Aorta (tissue), 5 donors: ENCODE measurements at regions not wholly inside any gene's neighbourhood (a gene's known extent, or its start where the extent isn't known, plus 50 kb on each side); places are given as distances from the start of the nearest gene placed in this dataset.

Experiments
- ATAC-seq: fragments of 200-7000 bp; cut with Tn5 transposase; one replicate; pipeline ENCODE4 v1.9.1; 2022; ENCODE audit warnings: moderate library complexity; ENCODE audit not compliant: low FRiP score
- DNase-seq, 2 donors: peaks; one replicate each; pipeline ENCODE4 v3.0.0-alpha.2; 2020
- H3K27ac ChIP-seq, 2 donors: one replicate each; pipeline ENCODE4 v1.5.1; 2013; ENCODE audit warnings: low read length in 2 of 2, mild to moderate bottlenecking in 2 of 2, moderate library complexity in 2 of 2, control low read depth in 1 of 2, inconsistent platforms in 1 of 2, low read depth in 1 of 2
- H3K27me3 ChIP-seq, 2 donors: one replicate each; pipeline ENCODE4 v1.6.1; 2013; ENCODE audit warnings: control low read depth in 1 of 2, low read length in 1 of 2, mild to moderate bottlenecking in 1 of 2, moderate library complexity in 1 of 2; ENCODE audit not compliant: insufficient read depth in 2 of 2, control insufficient read depth in 1 of 2
- H3K36me3 ChIP-seq, 2 donors: one replicate each; pipeline ENCODE4 v1.6.1; 2013; ENCODE audit warnings: control low read depth in 1 of 2, low read length in 1 of 2, mild to moderate bottlenecking in 1 of 2; ENCODE audit not compliant: insufficient read depth in 2 of 2, control insufficient read depth in 1 of 2
- H3K4me1 ChIP-seq, 2 donors: one replicate each; pipeline ENCODE4 v1.6.1; 2013; ENCODE audit warnings: low read length in 2 of 2, control low read depth in 1 of 2, mild to moderate bottlenecking in 1 of 2, moderate library complexity in 1 of 2; ENCODE audit not compliant: insufficient read depth in 2 of 2, control insufficient read depth in 1 of 2
- H3K4me3 ChIP-seq, 2 donors: one replicate each; pipeline ENCODE4 v1.5.1; 2013; ENCODE audit warnings: low read length in 2 of 2, control low read depth in 1 of 2, mild to moderate bottlenecking in 1 of 2
- H3K9me3 ChIP-seq: one replicate; pipeline ENCODE4 v1.6.1; 2013; ENCODE audit warnings: mild to moderate bottlenecking, low read length; ENCODE audit not compliant: control insufficient read depth
- WGBS, 2 donors: extraction: QIAGEN DNeasy Blood & Tissue Kit; methylation state at CpG; one replicate each; pipeline ENCODE4 v1.1.7; 2013; 5-methylcytosine and 5-hydroxymethylcytosine counted together
- intact Hi-C, 2 donors: fragments of 100-400 bp; cut with DNase I; formaldehyde crosslinking; loops; one replicate each; pipeline versions ENCODE4 v1.14.2 to v1.15.0; 2022
- donor health status: healthy with polysubstance abuse.
- donor health status: Bipolar disorder and iron deficiency.
- donor health status: DM: no; HTN: no; CAD: no.
- donor health status: DM: no; HTN: no; CAD: no.
- donor health status: DM: yes; HTN: yes; CAD: no.

DNA sequence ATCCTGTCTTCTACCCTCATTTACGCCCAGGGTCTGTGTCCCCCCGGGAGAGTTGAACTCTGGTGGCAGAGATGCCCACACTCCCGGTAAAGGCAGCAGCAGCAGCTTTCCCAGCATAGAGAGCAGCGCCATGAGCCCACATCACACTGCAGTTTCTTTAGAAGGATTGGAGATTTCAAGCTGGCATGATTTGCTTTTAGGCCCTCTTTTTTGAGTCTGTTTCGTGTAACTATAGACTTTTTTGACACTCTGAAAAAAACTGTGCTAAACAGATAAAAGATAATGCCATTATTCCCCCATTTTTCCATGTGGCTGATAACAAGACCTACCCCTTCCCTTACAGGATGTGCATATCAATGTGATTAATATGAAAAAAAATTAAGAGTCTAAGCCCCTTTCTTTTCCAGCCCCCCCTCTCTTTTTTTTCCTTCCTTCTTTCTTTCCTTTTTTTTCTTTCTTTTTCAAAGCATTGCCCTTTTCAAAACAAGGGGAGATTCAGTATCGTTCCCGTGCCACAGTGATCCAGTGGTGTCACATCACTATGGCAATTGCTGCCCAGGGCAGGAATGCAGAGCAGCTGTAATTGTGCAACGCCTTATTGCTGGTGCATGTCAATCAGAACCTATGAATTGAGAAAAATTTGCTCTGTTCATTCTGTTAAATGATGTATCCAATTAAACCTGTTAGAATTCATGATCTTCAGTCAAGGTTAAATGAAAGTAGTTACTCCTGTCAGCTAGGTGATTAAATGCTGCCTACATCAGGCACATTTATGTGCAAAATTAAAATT is 104.5 kb downstream of the CDCA7 start:
- H3K4me1 ChIP-seq: no peaks in the 10 kb centered on the region
- H3K4me3 ChIP-seq: no peak overlapping the region
- H3K9me3 ChIP-seq: no peaks in the 10 kb centered on the region
- WGBS, 2 donors: 61 to 65% methylated on average over 8 of the region's 8 CpGs
- ATAC-seq (no peak), DNase-seq (no peak)
- no peak overlapping the region for H3K27ac ChIP-seq
- intact Hi-C loops: no loop called here
- no peaks in the 10 kb centered on the region for H3K36me3 ChIP-seq
- no peaks in the 10 kb centered on the region for H3K27me3 ChIP-seq

DNA sequence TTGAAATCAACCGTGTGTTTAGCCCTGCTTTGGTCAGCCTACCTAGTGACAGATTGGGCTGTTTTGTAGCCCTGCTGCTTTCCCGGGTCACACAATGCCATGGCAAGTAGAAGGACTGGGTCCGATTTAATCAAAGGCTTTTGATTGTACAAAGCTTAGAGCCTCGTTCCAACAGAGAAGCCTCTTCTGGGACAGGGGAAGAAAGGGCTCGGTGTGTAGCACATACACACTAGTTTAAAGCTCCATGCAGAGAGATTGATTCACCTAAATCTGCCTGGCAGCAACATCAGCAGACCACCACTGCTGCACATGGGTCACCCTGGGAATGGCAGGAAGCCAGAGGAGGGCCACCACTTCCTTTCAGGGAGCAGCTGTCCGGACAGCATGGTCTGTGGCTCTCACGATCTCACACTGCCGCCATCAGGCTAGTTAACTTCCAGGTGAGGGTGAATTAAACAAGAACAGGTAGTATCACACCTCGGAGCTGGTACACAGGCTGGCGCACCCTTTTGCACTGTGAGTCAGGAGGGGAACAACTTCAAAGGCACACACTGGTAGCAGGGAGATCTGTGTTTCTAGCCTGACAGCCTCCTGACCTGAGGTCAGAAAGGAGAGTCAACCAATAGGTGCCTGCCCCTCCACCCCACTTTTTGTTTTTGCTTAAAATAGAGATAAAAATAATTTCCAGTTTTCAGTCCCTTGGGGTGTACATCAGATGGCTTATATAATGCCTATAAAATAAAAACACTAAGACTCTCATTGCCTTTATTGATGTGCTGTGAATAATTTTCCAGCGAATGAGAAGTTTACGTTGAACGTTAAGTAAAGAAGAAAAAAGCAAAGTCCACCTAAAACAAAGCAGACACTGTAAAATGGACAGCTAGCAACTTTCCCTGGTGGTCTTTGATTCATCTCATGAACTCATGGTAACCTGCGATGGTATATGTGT is 108.5 kb downstream of the CDCA7 start:
- intact Hi-C loops: no loop called here
- 74 to 76% methylated on average over 14 of the region's 14 CpGs for WGBS, 2 donors
- no peak for ATAC-seq

DNA sequence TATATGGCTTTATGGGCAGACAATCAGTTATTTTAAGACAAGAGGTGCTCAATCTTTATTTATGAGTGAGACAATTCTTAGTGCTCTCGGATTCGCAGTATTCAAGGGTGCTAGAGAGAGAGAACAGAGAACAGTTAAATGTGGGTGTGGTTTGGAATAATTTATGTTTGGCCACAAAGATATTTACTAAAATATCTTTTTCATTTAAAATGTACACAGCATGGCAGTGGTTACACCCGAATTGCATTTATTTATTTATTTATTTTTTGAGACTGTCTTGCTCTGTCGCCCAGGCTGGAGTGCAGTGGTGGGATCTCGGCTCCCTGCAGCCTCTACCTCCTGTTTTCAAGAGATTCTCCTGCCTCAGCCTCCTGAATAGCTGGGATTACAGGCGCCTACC is 109.2 kb downstream of the CDCA7 start:
- no peak for DNase-seq
- ATAC-seq: no peak
- intact Hi-C loops: no loop called here
- WGBS, 2 donors: 95 to 96% methylated on average over 6 of the region's 6 CpGs
- H3K27me3 ChIP-seq: no peaks in the 10 kb centered on the region
- no peaks in the 10 kb centered on the region for H3K36me3 ChIP-seq
- H3K9me3 ChIP-seq: no peaks in the 10 kb centered on the region
- H3K4me3 ChIP-seq: no peak overlapping the region
- H3K27ac ChIP-seq: no peak overlapping the region
- H3K4me1 ChIP-seq: no peaks in the 10 kb centered on the region

More for the DNA sequence above, 108.5 kb downstream of the CDCA7 start:
- Histone ChIP-seq H3K36me3 (no peaks in the 10 kb centered on the region), H3K9me3 (no peaks in the 10 kb centered on the region), H3K27me3 (no peaks in the 10 kb centered on the region), H3K27ac (no peak overlapping the region), H3K4me1 (no peaks in the 10 kb centered on the region), H3K4me3 (no peak overlapping the region)
- DNase-seq: no peak

DNA sequence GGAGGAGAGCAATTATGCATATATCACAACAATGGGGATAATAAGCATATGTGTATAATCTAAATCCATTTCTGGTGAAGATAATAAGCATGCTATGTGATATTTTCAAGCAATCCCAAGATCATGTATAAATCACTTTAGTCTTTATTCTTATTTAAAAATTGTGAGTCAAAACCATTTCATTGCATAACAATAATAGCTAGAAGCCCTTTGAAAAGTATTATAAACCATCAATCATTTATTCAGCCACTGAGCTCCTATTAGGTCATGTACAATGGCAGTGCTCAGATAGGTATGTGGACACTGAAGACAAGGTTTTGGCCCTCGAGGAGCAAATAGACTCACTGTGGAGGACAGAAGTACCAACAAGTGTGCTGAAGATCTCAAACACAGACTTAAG is 113.1 kb downstream of the CDCA7 start:
- Histone ChIP-seq H3K9me3 (peaks cover 5% of the 10 kb centered on the region), H3K27me3 (no peaks in the 10 kb centered on the region), H3K4me3 (no peak overlapping the region), H3K4me1 (no peaks in the 10 kb centered on the region), H3K27ac (no peak overlapping the region), H3K36me3 (no peaks in the 10 kb centered on the region)
- no peak for DNase-seq
- intact Hi-C loops: no loop called here
- 74 to 77% methylated on average over 1 of the region's 1 CpG for WGBS, 2 donors
- ATAC-seq: no peak

DNA sequence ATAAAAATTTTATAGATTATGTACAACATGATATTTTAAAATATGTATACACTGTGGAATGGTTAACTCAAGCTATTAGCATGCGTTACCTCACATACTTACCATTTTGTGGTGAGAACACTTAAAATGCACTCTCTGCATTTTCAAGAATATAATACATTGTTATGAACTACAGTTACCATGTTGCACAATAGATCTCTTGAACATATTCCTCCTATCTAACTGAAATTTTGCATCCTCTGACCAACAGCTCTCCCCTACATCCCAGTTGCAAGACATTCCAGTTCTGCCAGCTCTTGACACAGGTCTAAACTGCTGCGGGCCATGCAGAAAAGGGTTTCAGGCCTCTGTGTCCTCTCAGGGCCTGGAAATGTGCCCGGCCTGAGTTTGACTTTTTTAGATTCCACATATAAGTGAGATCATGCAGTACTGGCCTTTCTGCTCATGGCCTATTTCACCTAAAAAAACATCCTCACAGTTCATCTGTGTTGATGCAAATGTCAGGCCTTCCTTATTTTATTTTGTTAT is 113.7 kb downstream of the CDCA7 start:
- intact Hi-C loops: no loop called here
- no peak for ATAC-seq
- 72 to 75% methylated on average over 3 of the region's 3 CpGs for WGBS, 2 donors

DNA sequence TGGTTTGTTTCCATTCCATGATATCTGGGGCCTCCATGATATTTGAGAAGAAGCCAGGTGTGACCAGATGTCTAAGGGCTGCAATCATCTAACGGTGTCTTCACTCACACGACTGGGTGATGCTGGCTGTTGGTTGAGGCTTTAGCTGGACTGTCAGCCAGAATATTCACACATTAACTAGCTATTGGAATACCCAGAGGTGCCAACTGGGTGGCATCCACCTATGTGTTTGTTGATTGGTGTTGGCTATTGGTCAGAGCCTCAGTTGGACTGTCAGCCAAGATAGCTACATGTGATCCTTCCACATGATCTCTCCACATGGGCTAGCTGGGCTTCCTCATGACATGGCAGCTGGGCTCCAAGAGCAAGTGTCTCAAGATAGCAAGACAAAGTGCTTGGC is 117.4 kb downstream of the CDCA7 start:
- H3K36me3 ChIP-seq: no peaks in the 10 kb centered on the region
- no peaks in the 10 kb centered on the region for H3K4me1 ChIP-seq
- ATAC-seq: no peak
- H3K27me3 ChIP-seq: no peaks in the 10 kb centered on the region
- intact Hi-C loops: no loop called here
- peaks cover 7% of the 10 kb centered on the region for H3K9me3 ChIP-seq
- H3K4me3 ChIP-seq: no peak overlapping the region
- no peak for DNase-seq
- 64 to 76% methylated on average over 2 of the region's 2 CpGs for whole genome bisulfite sequencing, 2 donors
- H3K27ac ChIP-seq: no peak overlapping the region

More for the DNA sequence above, 113.7 kb downstream of the CDCA7 start:
- no peaks in the 10 kb centered on the region for H3K27me3 ChIP-seq
- H3K4me3 ChIP-seq: no peak overlapping the region
- no peaks in the 10 kb centered on the region for H3K36me3 ChIP-seq
- no peaks in the 10 kb centered on the region for H3K4me1 ChIP-seq
- DNase-seq: no peak
- peaks cover 5% of the 10 kb centered on the region for H3K9me3 ChIP-seq
- H3K27ac ChIP-seq: no peak overlapping the region

DNA sequence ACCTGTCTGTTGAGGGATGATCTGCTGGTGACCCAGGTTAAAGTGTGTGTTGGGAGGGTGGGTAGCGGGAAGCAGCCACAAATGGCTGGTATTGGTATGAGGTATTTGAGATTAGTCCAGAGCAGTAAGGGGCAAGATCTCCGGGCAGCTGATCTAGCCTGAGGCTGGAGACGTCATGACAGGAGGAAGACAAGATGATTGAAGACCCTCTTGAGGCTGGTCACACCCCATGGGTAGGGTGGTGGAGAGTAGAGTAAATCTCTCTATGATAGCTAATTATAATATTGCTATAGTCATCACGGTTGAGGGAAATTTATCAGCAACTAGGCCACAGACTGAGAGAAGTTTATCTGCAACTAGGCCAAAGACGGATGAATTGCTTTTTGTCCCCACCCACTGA is 128.5 kb downstream of the CDCA7 start:
- no peak for DNase-seq
- H3K9me3 ChIP-seq: peaks cover 3% of the 10 kb centered on the region
- intact Hi-C loops: no loop called here
- H3K4me1 ChIP-seq: no peaks in the 10 kb centered on the region
- no peaks in the 10 kb centered on the region for H3K27me3 ChIP-seq
- 73 to 82% methylated on average over 5 of the region's 5 CpGs for WGBS, 2 donors
- H3K36me3 ChIP-seq: no peaks in the 10 kb centered on the region
- H3K4me3 ChIP-seq: no peak overlapping the region
- no peak overlapping the region for H3K27ac ChIP-seq
- no peak for ATAC-seq

DNA sequence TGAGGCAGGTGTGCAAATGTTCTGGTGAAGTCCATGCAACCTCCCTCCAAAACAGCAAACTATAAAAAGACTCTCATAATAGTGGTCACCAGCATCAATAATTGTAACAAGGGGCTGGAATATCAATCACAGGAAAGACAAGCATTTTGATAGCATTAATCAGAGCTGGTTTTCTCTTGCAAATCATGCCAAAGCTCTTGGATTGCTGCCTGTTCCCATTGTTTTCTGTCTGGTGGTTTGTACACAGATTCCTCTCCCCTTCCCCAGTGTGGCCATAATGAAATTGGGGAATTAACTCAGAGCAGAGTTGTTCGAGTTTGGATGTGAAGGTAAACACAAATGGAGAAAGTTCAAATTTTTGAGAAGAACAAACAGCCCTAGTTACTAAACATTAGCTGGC is 134.2 kb downstream of the CDCA7 start:
- H3K27me3 ChIP-seq: no peaks in the 10 kb centered on the region
- ATAC-seq (no peak), DNase-seq (no peak)
- no peak overlapping the region for H3K4me3 ChIP-seq
- intact Hi-C loops: no loop called here
- WGBS, 2 donors: 54 to 69% methylated on average over 1 of the region's 1 CpG
- H3K36me3 ChIP-seq: no peaks in the 10 kb centered on the region
- no peaks in the 10 kb centered on the region for H3K9me3 ChIP-seq
- no peak overlapping the region for H3K27ac ChIP-seq
- H3K4me1 ChIP-seq: no peaks in the 10 kb centered on the region
